ENCODE measurements at regions not wholly inside any gene's neighbourhood (a gene's known extent, or its start where the extent isn't known, plus 50 kb on each side); places are given as distances from the start of the nearest gene placed in this dataset.

- TF ChIP-seq CTCF (IDR thresholded peaks at IDR 0.05), result no peak
- TF ChIP-seq POLR2A (IDR thresholded peaks at IDR 0.05), result no peak
Measured at GRCh38 chr6:165985281-165985805, 182.3 kb downstream of the TBXT start.

Data from right lobe of liver (tissue), 4 donors.